SH-SY5Y (cell line): ENCODE measurements at regions not wholly inside any gene's neighbourhood (a gene's known extent, or its start where the extent isn't known, plus 50 kb on each side); places are given as distances from the start of the nearest gene placed in this dataset.

ENCODE experiments used
- GATA2 ChIP-seq: IDR thresholded peaks from 2 replicates; pipeline ENCODE4 v1.6.1; 2011; ENCODE audit warnings: mild to moderate bottlenecking, low read depth, low read length
- GATA3 ChIP-seq: IDR thresholded peaks from 2 replicates; pipeline ENCODE4 v1.6.1; 2011; ENCODE audit warnings: low read depth, mild to moderate bottlenecking, low read length, moderate library complexity

- TF ChIP-seq GATA3 (no peak), GATA2 (no peak)
Measured at GRCh38 chr1:234875328-234875952, 253.2 kb downstream of the TOMM20 start.
